NT2/D1 (cell line): ENCODE measurements at regions not wholly inside any gene's neighbourhood (a gene's known extent, or its start where the extent isn't known, plus 50 kb on each side); places are given as distances from the start of the nearest gene placed in this dataset.

ENCODE experiments used
- SUZ12 ChIP-seq: IDR thresholded peaks from 2 replicates; pipeline ENCODE4 v1.6.1; 2011; ENCODE audit not compliant: insufficient read length, insufficient read depth; ENCODE audit errors: extremely low read depth
- YY1 ChIP-seq: IDR thresholded peaks from 2 replicates; pipeline ENCODE4 v1.6.1; 2011; ENCODE audit not compliant: insufficient read length, insufficient read depth
- ZNF274 ChIP-seq: IDR thresholded peaks from 2 replicates; pipeline ENCODE4 v1.6.1; 2011; ENCODE audit warnings: mild to moderate bottlenecking, low read depth, low read length

GRCh38 chr4:136664988-136665387 is 867.3 kb downstream of the PCDH18 start:
- TF ChIP-seq SUZ12 (no peak), ZNF274 (no peak), YY1 (no peak)
